DMS53 (cell line): ENCODE measurements at regions not wholly inside any gene's neighbourhood (a gene's known extent, or its start where the extent isn't known, plus 50 kb on each side); places are given as distances from the start of the nearest gene placed in this dataset.

Experiments
- DNase-seq: peaks from one replicate; lab custom pipeline; 2025; lab: John Stamatoyannopoulos, UW

DNA sequence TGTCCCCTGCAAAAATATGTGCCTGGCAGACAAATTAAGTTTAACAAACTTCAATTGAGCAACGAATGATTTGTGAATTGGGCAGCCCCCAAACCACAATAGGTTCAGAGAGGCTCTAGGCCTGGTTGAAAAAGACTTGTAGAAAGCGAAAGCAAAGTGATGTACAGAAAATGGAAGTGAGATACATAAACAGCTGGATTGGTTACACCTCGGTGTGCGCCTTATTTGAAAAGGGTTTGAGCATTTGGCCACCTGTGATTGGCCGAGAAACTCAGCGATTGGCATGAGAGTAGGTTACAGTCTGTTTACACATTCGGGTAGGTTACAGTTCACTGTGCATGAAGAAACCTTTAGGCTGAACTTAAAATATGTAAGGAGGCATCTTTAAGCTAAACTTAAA is 136.9 kb downstream of the CD83 start:
- DNase-seq: no peak

DNA sequence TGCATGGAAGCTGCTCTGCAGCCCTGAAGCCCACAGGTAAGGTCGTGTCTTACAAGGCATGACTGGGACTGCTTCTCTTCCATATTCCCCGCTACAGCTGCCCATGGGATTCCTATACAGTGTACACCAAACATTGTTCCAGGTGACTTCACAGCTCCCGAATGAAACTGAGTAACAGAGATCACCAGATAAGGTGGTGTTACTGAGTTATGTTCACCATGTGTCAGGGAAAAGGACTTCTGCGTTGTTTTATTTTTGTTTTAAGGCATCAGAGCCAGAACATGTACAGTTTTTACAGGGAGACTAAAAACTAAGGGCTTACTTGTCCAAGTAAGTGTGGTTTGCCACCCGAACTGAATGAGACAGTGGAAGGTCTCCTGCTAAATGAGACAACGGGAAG is 138.3 kb downstream of the CD83 start:
- no peak for DNase-seq

DNA sequence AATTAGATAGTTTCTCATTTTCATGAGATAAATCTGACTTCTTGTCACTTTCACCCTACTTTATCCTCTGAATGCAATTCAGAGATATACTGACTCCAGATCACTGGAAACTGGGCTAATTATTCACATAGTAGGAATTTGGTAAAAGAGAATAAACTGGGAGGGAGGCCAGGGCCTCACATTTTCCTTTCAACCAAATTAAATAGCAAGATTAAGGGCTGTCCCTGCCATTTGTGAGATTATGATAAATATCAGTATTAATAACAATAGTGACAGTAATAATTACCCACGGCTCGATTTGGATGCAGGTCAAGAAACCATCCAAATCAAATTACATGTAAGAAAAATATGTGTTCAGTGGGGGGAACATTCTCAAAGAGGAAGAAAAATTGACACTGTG is 140.5 kb downstream of the CD83 start:
- no peak for DNase-seq

DNA sequence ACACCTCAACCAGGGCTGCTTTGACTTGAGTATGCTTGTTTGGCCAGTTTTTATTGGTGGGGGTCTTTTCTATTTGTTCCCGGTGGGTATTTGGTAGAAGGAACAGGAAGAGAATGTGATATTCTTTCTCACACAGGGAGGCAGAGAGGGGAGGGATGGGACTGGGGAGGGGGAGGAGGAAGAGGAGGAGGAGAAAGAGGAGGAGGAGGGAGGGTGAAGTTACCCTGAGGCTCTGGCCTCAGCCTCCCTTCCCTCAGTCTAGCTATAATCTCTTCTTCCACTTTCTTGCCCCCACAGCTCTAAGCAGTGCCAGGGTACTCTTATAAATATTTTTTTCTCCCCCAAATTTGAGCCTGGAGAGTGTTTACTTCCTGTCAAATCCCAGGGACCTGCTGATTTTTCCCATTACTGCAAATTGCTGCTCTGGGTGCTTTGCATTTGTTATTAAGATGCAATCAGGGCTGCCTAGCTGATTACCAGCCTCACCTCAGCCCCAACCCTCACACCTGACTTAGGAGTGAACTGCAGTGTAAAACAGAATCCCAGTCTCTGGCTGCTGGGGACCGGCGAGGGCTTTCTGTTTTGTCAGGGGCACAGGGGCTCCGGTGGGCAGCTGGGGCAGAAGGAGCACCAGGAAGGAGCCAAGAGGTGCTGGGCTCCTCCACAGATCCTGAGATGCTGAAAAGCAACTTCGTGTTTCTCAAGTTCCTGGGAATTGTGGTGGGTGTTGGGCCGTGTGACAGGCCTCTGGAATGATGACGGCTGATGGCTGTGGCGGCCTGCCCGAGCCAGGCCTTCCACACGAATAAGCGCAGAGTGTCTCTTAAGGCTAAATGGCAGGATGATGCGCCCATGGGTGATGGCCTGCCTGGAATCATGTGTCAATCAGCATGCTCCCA is 141.4 kb downstream of the CD83 start:
- DNase-seq: no peak

DNA sequence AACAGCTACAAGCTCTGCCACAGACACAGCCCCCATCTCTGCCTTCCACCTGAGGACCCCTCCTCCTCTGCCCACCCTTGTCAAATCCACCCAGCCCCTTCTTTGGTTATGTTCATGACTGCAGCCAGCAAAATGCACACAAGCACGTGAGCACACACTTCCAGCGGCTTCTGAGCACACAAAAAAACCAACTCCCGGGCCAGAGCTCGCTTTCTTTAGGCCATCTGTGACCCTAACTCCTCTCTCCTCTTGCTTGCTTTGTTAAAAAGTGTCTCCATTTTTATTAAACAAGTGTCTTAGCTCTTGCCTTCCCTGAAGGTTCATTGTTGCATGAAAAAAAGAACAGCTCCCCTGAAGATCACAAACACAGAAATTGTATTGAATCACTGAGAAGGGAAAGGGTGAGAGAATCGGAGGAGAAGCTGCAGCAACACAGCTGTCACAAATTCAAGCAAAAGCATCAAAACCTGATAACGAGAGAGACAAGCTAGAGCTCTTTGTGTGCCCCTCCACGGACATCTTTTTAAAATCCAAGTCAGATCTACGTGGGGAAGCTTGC is 142.1 kb downstream of the CD83 start:
- no peak for DNase-seq

DNA sequence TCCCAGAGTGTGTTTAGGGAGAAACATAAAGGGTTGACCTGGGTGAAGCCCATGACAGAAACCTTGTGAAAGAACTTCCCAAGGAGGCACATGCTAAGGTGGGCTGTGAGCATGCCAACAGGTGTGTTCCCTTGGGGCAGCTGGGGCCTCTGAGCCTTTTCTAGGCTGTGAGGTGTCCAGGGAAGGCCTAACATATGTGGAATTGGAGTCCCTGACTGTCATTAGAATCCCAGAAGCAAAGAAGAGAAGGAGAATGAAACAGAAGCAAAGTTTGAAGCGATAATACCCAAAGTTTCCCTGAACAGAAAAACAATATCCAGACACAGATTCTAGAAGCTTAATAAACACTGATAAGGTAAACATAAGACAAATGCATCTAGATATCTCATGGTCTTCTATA is 143.3 kb downstream of the CD83 start:
- DNase-seq: no peak

DNA sequence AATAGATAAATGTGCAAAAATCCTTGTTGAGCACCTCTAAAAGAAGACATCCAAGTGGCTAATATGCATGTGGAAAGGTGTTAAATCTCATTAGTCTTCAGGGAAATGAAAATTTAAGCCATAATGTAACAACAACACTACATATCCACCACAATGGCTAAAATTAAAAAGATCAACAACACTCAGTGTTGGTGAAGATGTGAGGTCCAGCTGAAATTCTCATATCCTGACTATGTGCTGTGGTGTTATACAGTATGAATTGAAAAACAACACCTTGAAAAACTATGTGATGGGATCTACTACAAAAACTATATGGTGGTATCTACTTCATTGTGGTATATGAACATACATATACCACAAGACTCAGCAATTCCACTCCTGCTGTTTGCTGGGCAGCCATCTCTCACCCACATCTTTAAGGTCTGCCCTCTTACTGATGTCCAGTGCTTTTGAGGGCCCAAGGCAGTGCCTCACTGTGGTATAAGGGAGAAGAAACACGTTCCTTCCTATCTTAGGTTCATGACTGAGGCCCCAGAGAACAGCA is 146.4 kb downstream of the CD83 start:
- no peak for DNase-seq

DNA sequence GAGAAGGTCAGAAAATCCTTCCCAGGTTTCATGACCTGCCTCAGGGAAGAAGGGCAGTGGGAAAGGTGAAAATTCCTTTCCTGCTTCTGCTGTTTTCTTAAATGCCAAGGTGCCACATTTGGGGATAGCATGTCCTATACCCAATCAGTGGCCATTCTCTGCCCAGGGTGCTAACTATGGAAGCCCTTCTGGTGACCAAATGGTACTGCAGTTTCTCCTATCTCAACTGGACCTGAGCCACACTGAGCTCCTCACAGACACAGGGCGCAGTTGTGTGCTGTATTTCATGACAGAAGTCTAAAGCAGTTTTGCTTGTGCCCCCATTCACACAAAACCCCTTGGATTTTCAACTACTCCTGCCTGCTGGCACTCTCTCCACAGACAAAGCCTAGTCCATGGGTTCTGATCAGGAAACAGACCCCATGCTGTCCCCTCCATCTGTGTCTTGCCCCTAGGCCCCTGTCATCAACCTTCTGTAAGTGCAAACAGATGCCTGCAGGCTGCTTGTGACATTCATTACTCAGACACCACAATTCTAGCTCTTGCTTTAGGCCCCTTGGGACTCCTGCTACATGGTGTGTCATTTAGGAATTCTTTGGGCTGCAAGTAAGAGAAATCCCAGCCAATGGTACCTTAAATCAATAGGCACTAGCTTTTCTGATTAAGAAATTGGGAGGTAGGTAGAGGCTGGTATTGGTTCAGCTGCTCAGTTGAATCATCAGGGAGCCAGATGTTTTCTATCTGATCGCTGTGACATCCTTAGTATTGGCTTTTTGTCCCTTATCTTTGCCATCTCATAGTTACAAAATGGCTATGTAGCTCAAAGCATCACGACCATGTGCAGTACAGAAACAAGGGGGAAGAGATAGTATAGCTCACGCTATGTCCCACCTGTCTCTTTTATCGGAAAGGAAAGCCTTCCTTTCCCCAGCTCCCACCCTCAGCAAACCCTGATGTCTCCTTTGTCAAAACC is 147.8 kb downstream of the CD83 start:
- peak; percentile 33 for DNase-seq

DNA sequence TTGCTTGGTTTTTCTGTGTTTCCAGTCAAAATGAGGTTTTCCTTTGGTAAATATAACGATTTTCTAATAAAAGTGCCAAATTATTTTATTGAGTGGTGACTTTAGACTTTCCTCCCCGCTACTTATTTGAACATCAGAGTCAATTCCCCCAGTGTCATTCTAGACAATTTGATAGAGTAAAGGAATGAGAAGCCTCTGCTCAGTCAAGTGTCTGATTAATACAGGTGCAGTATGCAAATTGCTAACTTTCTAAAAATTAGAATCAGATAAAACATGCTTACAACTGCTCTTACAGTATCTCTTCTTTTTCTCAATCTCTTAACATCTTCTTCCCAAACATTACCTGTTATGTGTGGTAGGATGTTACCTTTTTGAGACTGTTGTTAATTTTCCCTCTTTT is 148.7 kb downstream of the CD83 start:
- DNase-seq: no peak

DNA sequence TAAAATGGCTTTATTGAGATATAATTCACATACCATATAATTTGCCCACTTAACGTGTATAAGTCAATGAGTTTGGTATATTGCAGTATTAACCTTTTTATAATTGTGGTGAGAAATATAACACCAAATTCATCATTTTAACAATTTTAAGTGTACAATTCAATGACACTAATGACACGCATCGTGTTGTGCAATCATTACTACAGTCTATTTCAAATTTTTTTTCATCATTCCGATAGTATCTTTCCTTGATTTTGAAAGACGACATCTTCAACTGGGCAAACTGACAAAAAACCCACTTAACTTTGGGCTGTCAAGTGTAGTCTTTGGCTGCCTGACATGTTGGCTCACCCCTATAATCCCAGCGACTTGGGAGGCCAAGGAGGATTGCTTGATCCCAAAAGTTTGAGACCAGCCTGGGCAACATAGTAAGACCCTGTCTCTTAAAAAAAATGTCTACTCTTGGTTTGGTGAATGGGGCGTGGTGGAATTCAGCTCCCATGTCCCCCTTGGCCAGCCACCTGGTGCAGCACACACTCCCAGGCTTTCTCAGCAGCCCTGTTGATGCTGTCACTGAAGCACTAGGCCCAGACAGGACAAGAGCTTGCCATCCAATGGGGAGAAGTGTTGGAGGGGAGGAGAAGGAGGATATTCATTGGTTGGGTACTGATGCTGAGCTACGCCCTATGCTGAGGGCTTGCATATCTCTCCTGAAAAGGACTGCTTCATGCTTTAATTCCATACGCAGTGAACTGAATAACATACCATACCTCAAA is 150.5 kb downstream of the CD83 start:
- no peak for DNase-seq

DNA sequence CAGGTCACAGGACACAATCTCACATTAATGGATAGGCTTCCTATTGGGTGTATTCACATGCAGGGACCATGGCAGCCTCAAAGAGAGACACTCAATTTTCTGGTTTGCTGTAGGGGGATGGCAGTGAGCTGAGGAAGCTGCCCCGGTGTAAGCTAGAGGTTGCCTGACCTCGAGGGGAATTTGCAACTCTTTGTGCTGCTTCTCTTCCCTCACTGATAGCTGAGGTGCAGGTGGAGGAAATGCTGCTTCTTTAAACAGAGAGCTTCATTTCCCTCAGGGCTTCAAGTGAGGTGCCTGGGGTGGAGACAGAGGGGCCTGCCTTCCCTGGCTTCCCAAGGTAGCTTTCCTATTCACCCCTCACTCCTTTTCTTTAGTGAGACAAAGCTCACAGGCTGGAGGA is 151.9 kb downstream of the CD83 start:
- DNase-seq: no peak

DNA sequence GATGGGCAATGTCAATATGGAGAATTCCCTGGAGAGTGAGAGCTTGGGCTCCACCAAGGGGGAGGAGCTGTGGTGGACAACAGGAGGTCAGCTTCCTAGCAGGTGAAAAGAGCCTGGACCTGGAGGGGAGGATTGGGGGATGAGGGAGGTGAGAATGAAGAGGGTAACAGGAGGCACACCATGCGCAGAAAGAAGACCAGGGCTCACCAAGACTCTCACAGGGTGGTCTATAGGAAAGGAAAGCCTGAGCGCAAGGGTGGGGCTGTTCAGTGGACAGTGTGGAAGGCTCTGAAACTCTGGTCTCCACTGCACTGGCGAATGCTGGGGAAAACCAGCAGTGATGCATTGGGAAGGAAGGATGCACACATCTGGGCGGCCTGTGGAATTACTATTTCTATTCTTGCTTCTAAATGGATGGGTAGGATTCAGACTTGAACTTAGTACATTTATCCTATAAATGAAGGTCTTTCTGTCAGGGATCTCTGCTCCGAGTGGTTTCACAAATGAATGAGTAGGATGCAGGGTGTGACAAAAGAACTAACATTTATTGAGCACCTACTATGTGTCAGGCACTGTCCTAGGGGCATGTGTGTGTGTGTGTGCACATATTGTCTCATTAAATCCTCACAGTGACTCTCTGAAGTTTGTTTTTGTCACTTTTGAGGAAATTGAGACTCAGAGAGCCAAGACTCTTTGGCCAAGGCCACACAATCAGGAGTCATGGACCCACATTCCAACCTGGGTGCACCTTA is 152.7 kb downstream of the CD83 start:
- no peak for DNase-seq

DNA sequence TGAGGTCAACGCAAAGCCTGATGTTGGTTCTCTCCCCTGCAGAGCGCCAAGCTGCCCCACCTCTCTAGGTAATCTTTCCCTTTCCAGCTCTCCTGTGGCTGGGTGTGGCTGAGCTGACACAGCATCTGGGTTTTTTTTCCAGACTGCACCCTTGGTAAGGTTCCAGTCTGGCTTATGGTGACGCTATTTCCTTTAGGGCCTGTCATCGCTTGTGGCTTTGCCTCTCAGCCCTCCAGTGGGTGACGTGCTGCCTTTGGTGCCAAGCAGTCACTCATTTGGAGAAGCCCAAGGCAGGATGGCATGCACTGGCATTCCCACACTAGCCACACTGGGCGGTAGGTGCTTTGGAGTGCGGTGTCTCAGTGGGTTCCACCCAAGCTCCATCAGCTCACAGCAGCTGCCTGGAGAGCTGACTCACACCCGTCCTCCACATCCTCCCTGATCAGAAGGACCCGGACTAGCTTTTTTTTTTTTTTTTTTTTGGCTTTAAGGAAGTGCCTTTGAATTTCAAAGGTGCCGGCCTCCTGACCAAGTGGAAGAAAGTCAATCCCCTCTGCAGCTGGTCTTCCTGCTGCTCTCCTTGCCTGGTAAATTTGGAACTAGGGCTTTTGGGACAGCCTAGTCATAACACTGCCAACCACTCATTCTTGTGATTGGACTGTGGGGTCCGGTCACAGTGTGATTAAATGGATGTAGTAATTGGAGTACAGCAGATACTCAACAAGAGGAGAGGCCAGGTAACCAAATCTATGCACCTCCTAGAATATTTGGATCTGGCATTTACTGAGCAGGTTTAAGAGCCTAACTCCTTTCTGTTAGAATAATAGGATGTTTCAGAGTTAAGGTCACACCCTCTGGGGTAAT is 153.6 kb downstream of the CD83 start:
- DNase-seq: peak; percentile 85

DNA sequence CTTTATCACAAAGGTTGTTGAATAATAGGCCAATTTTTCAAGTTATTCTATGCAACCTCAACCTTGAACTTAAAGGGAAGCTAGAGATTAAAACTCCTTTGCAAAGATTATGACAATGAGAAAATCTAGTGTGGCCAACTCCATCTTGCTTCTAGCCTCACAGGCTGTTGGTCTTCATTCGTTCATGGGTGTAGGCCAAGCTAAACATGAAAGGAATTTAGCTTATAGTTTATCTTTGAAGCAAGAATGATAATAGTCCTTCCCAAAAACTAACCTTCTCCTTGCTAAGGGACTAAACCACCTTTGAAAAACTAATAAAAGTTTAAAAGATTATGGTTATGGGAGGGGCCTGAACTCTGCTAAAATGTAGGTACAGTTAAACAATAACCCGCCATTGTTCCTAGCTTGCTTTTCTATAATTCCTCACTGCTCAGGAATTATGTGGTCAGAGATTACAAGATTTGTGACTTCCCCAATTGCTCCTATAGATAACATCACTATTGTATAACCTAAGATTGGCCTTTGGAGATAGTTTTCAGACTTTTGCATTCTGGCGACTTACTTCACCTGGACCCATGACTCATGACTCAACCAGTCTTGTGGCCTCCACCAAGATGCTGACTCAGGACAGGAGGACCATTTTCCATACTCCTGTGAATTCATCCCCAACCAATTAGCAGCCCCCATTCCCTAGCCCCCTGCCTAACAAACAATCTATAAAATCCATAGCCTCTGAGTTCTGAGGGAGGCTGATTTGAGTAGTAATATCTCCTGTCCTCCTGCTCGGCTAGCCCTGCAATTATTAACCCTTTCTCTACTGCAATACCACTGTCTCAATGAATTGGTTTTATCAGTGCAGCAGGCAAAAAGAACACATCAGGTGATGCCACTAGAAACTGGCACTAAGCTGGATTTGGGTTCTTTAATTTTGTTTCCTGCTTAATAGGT is 154.5 kb downstream of the CD83 start:
- DNase-seq: no peak

DNA sequence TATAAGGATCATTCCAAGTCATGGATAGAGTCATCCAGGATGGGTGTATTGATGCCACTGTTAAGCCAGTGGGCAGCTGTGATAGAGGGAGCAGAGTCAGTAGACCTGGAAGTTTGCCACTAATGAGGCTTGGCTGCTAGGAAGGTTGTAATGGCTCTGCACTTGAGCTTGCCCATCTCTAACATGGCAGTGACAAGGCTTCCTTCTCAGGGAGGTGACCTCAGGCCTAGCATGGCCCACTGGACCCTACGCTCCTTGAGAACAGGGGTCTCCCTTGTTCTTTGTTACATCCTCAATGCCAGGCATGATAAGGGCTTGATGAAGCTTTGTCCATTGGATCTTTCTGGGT is 155.1 kb downstream of the CD83 start:
- no peak for DNase-seq

DNA sequence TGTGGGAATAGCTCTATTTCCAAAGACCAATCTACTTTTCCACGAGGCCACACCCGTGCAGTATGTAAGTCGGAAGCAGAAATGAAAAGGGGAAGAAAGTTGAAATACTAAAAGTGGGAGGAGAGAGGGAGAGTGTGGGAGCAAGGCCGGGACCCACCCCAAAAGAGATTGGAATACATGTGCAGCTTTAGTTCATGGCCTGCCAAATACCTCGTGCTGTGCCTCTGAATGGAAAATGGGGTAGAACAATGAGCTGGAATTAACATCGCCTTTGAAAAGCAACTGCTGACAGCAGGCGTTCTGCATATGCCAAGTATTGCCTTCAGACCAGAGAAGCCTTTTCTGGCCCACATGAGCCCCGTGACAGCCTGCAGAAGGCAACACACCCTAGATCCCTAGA is 155.6 kb downstream of the CD83 start:
- DNase-seq: no peak

DNA sequence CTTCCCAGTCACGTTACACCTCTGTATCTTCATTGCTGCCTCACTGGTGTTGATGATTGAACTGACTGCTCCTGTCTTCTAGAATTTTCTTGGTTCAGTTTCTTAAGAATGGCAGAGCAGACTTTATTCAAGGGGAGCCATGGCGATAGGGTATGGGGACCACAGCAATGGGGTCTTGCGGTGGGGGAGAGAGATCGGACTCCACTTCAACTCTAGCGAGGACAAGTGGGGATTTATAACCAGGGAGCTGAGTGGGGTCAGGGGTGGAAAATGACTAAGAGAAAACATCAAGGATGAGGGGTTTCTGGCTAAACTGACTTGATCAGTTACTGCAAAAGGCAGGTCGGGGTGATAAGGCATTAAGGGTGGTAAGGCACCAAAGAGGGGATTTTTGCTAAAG is 156.4 kb downstream of the CD83 start:
- DNase-seq: no peak

DNA sequence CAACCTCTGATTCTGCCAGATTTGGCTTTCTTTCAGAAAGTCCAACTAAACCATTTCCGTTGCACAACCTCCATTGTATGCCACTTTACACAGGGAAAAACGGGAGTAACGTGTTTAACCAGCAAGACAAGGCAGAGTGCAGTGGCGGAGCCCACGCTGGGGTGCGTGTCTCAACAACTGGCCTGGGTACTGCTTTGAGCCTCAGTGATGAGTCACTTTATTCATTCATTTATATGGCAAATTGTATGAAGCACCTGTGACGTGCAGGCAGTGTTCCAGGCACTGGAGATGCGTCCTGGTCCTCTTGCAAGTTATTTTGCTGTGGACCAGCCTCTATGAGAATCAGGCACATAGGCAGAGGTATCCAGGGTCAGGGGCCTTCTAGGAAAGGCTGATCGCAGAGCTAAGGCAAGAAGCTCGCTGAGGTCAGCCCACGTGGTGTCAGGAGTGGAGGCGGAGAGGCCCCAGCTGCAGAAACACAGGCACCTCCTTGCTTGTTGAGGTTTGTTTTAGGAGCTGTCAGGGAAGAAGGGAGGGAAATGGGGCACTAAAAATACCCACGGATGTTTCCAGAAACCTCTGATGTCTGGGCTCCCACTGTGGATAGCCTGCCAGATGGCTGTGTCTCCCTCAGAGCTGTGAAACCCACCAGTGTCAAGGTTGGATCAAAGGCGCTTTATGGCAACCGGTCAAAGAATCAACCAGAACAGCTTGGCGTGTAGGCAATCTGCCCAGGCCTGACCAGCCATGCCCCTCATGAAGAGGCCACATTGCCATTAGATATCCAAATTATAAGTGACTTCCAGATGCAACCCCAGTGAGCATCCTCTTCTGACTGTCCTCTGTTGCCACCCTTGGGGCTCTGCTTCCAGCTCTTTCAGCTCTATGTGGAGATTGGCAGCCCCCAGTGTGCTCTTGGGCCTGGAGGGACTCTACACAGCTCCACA is 157.2 kb downstream of the CD83 start:
- DNase-seq: no peak
